ENCODE measurements at regions not wholly inside any gene's neighbourhood (a gene's known extent, or its start where the extent isn't known, plus 50 kb on each side); places are given as distances from the start of the nearest gene placed in this dataset.

- TF ChIP-seq, protein P1, sequence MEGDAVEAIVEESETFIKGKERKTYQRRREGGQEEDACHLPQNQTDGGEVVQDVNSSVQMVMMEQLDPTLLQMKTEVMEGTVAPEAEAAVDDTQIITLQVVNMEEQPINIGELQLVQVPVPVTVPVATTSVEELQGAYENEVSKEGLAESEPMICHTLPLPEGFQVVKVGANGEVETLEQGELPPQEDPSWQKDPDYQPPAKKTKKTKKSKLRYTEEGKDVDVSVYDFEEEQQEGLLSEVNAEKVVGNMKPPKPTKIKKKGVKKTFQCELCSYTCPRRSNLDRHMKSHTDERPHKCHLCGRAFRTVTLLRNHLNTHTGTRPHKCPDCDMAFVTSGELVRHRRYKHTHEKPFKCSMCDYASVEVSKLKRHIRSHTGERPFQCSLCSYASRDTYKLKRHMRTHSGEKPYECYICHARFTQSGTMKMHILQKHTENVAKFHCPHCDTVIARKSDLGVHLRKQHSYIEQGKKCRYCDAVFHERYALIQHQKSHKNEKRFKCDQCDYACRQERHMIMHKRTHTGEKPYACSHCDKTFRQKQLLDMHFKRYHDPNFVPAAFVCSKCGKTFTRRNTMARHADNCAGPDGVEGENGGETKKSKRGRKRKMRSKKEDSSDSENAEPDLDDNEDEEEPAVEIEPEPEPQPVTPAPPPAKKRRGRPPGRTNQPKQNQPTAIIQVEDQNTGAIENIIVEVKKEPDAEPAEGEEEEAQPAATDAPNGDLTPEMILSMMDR (IDR thresholded peaks at IDR 0.05), result no peak
- no peak for TF ChIP-seq POLR2A (IDR thresholded peaks at IDR 0.05)
Observed at GRCh38 chr6:168956141-168956838, 297.4 kb downstream of the THBS2 start.

Measured in body of pancreas (tissue), 4 donors.